Transverse colon (tissue), 4 donors: ENCODE measurements at regions not wholly inside any gene's neighbourhood (a gene's known extent, or its start where the extent isn't known, plus 50 kb on each side); places are given as distances from the start of the nearest gene placed in this dataset.

Experiments
- DNase-seq: peaks from one replicate; pipeline ENCODE4 v3.0.0-alpha.2; 2019
- H3K27ac ChIP-seq, 4 donors: fragments of 200-600 bp; sonication (generic); 2 replicates each; pipeline ENCODE4 v1.5.1; 2016 to 2018; ENCODE audit warnings: inconsistent platforms in 4 of 4
- H3K27me3 ChIP-seq: fragments of 200-600 bp; sonication (generic); 2 replicates; pipeline ENCODE4 v1.5.1; 2017; ENCODE audit warnings: inconsistent platforms
- H3K36me3 ChIP-seq, 4 donors: fragments of 200-600 bp; sonication (generic); 2 replicates each; pipeline ENCODE4 v1.5.1; 2017 to 2019; ENCODE audit warnings: inconsistent platforms in 4 of 4
- H3K4me1 ChIP-seq, 4 donors: fragments of 200-600 bp; sonication (generic); 2 replicates each; pipeline ENCODE4 v1.5.1; 2017 to 2020; ENCODE audit warnings: inconsistent platforms in 4 of 4
- H3K4me3 ChIP-seq, 4 donors: fragments of 200-600 bp; sonication (generic); 1 replicate in 1 of 4; 2 replicates in 3 of 4; pipeline versions ENCODE4 v1.5.1 to v1.6.1; 2017 to 2019; ENCODE audit warnings: inconsistent platforms in 4 of 4
- H3K9me3 ChIP-seq, 2 donors: fragments of 200-600 bp; sonication (generic); 2 replicates each; pipeline ENCODE4 v1.5.1; 2017 to 2019; ENCODE audit warnings: inconsistent platforms in 2 of 2
- CTCF ChIP-seq, 5 experiments: fragments of 200-600 bp in 3 of 5; fragments of 450-650 bp in 2 of 5; sonication (generic) in 3 of 5; IDR thresholded peaks; 1 replicate in 2 of 5; 2 replicates in 3 of 5; pipeline ENCODE4 v1.5.1; 2016 to 2017; ENCODE audit warnings: antibody characterized with exemption in 5 of 5, inconsistent platforms in 3 of 5, mild to moderate bottlenecking in 2 of 5, moderate library complexity in 1 of 5
- EP300 ChIP-seq: sonication (generic); formaldehyde crosslinking; IDR thresholded peaks from one replicate; pipeline ENCODE4 v1.6.1; 2017; ENCODE audit warnings: antibody characterized with exemption, low read depth
- POLR2A ChIP-seq: fragments of 450-650 bp; IDR thresholded peaks from one replicate; pipeline ENCODE4 v1.6.1; 2016; ENCODE audit warnings: antibody characterized with exemption, mild to moderate bottlenecking, moderate library complexity
- POLR2AphosphoS5 ChIP-seq, 3 donors: sonication (generic); formaldehyde crosslinking; IDR thresholded peaks; one replicate each; pipeline ENCODE4 v1.6.1; 2016; ENCODE audit warnings: antibody characterized with exemption in 3 of 3
- WGBS, 2 donors: methylation state at CpG; one replicate each; pipeline ENCODE4 v1.1.5; 2018; ENCODE audit warnings: low coverage in 1 of 2; 5-methylcytosine and 5-hydroxymethylcytosine counted together
- in situ Hi-C, 4 donors: fragments of 200-750 bp; cut with MboI; loops; one replicate each; pipeline versions ENCODE4 v1.15.0 to v1.15.1; 2017; ENCODE audit warnings: low sequenced_read_pairs in 3 of 4, low pct_ligation_motif_present in 1 of 4, low pct_unique_long_range_greater_than_20kb in 1 of 4
- intact Hi-C: fragments of 100-400 bp; cut with DNase I; formaldehyde crosslinking; loops from one replicate; pipeline ENCODE4 v1.15.1; 2023; ENCODE audit warnings: low total_unique reads

- no peaks in the 10 kb centered on the region for H3K4me1 ChIP-seq
- TF ChIP-seq POLR2AphosphoS5 (IDR thresholded peaks at IDR 0.05) (no peak), EP300 (no peak), CTCF (IDR thresholded peaks at IDR 0.05) (no peak), POLR2A (no peak)
- in situ Hi-C loops (no loop called here), intact Hi-C loops (loop anchor here (5.0 kb wide), 1 partner anchor 423 kb away; no protein-coding TSS in a partner anchor)
- H3K36me3 ChIP-seq = no peaks in the 10 kb centered on the region
- WGBS, 2 donors = 95% methylated on average over 19 of the region's 20 CpGs; no CpG with 5 or more reads in 1 of the 2 donors
- no peak for DNase-seq
- H3K27ac ChIP-seq = no peak overlapping the region
- H3K9me3 ChIP-seq = no peaks in the 10 kb centered on the region
- no peak overlapping the region for H3K4me3 ChIP-seq
- H3K27me3 ChIP-seq = no peaks in the 10 kb centered on the region
Observed at GRCh38 chr11:23680488-23681230, 816.2 kb upstream of the LUZP2 start.

GRCh38 chr11:23684701-23685100 lies 812.2 kb upstream of the LUZP2 start:
- no peak overlapping the region for H3K4me3 ChIP-seq
- no peak overlapping the region for H3K27ac ChIP-seq
- no peak for DNase-seq
- TF ChIP-seq POLR2A = no peak
- no peak for TF ChIP-seq EP300
- TF ChIP-seq POLR2AphosphoS5 (IDR thresholded peaks at IDR 0.05) = no peak
- TF ChIP-seq CTCF (IDR thresholded peaks at IDR 0.05) = no peak
- no peaks in the 10 kb centered on the region for H3K4me1 ChIP-seq
- no peaks in the 10 kb centered on the region for H3K9me3 ChIP-seq
- H3K27me3 ChIP-seq = no peaks in the 10 kb centered on the region
- H3K36me3 ChIP-seq = no peaks in the 10 kb centered on the region
- in situ Hi-C loops = no loop called here
- intact Hi-C loops = loop anchor here (5.0 kb wide), 1 partner anchor 427 kb away; no protein-coding TSS in a partner anchor
- WGBS, 2 donors = 80 to 83% methylated on average over 2 of the region's 2 CpGs

GRCh38 chr11:23687991-23688390 lies 808.9 kb upstream of the LUZP2 start:
- H3K4me3 ChIP-seq = no peak overlapping the region
- in situ Hi-C loops = no loop called here
- no peak for TF ChIP-seq CTCF (IDR thresholded peaks at IDR 0.05)
- TF ChIP-seq POLR2A = no peak
- no peak for TF ChIP-seq EP300
- TF ChIP-seq POLR2AphosphoS5 (IDR thresholded peaks at IDR 0.05) = no peak
- WGBS, 2 donors = 85 to 92% methylated on average over 3 of the region's 3 CpGs
- H3K36me3 ChIP-seq = no peaks in the 10 kb centered on the region
- no peak for DNase-seq
- no peaks in the 10 kb centered on the region for H3K9me3 ChIP-seq
- intact Hi-C loops = no loop called here
- H3K27me3 ChIP-seq = no peaks in the 10 kb centered on the region
- no peaks in the 10 kb centered on the region for H3K4me1 ChIP-seq
- H3K27ac ChIP-seq = no peak overlapping the region

- intact Hi-C loops = no loop called here
- Histone ChIP-seq H3K4me1 (no peaks in the 10 kb centered on the region), H3K4me3 (no peak overlapping the region), H3K9me3 (no peaks in the 10 kb centered on the region), H3K27ac (no peak overlapping the region), H3K27me3 (no peaks in the 10 kb centered on the region), H3K36me3 (no peaks in the 10 kb centered on the region)
- WGBS, 2 donors = 85 to 88% methylated on average over 4 of the region's 4 CpGs
- TF ChIP-seq EP300 (no peak), CTCF (IDR thresholded peaks at IDR 0.05) (no peak), POLR2AphosphoS5 (IDR thresholded peaks at IDR 0.05) (no peak), POLR2A (no peak)
- in situ Hi-C loops = no loop called here
- DNase-seq = no peak
Observed at GRCh38 chr11:23688411-23688810, 808.4 kb upstream of the LUZP2 start.
